Hematopoietic multipotent progenitor cell treated with erythropoietin and hydrocortisone succinate and interleukin-3 and kit ligand, for 4 days (in vitro differentiated cells): ENCODE measurements at regions not wholly inside any gene's neighbourhood (a gene's known extent, or its start where the extent isn't known, plus 50 kb on each side); places are given as distances from the start of the nearest gene placed in this dataset.
A peak's percentile ranks its signal among the peaks of the same experiment; 100 is the strongest.

Experiments used
- DNase-seq: peaks from one replicate; pipeline ENCODE4 v3.0.0-alpha.2; 2015

- no peak for DNase-seq
These were observed 711.1 kb downstream of the EPHA7 start for GRCh38 chr6:92708270-92708669.

- no peak for DNase-seq
These were observed 712.4 kb downstream of the EPHA7 start for GRCh38 chr6:92706976-92707375.

GRCh38 chr6:92701425-92702096 is 717.8 kb downstream of the EPHA7 start:
- DNase-seq, result no peak

- DNase-seq, result no peak
These were observed 718.9 kb downstream of the EPHA7 start for GRCh38 chr6:92700411-92700810.

- no peak for DNase-seq
These were observed 728.3 kb downstream of the EPHA7 start for GRCh38 chr6:92690997-92691599.

- no peak for DNase-seq
These were observed 731.0 kb downstream of the EPHA7 start for GRCh38 chr6:92688342-92688741.

- DNase-seq, result no peak
These were observed 732.1 kb downstream of the EPHA7 start for GRCh38 chr6:92687278-92687677.

GRCh38 chr6:92684386-92684785 is 735.0 kb downstream of the EPHA7 start:
- no peak for DNase-seq

GRCh38 chr6:92683748-92684147 is 735.6 kb downstream of the EPHA7 start:
- DNase-seq, result no peak

- DNase-seq, result no peak
These were observed 736.6 kb downstream of the EPHA7 start for GRCh38 chr6:92682516-92683398.

GRCh38 chr6:92681401-92681800 is 738.0 kb downstream of the EPHA7 start:
- DNase-seq, result no peak

- DNase-seq, result peak; percentile 31
These were observed 747.9 kb downstream of the EPHA7 start for GRCh38 chr6:92671462-92671861.

- no peak for DNase-seq
These were observed 751.5 kb downstream of the EPHA7 start for GRCh38 chr6:92667843-92668242.

GRCh38 chr6:92648364-92649086 is 770.8 kb downstream of the EPHA7 start:
- DNase-seq, result no peak

GRCh38 chr6:92647630-92648029 is 771.7 kb downstream of the EPHA7 start:
- DNase-seq, result no peak

- peak; percentile 54 for DNase-seq
These were observed 775.1 kb downstream of the EPHA7 start for GRCh38 chr6:92644104-92644791.

GRCh38 chr6:92635553-92636153 is 783.7 kb downstream of the EPHA7 start:
- no peak for DNase-seq

GRCh38 chr6:92634561-92634960 is 784.8 kb downstream of the EPHA7 start:
- no peak for DNase-seq

GRCh38 chr6:92623431-92623830 is 795.9 kb downstream of the EPHA7 start:
- DNase-seq, result no peak

GRCh38 chr6:92617721-92618120 is 801.6 kb downstream of the EPHA7 start:
- DNase-seq, result no peak

GRCh38 chr6:92608751-92609150 is 810.6 kb downstream of the EPHA7 start:
- no peak for DNase-seq

- DNase-seq, result no peak
These were observed 826.2 kb downstream of the EPHA7 start for GRCh38 chr6:92593201-92593600.
